Large intestine (tissue), 3 donors: ENCODE measurements at regions not wholly inside any gene's neighbourhood (a gene's known extent, or its start where the extent isn't known, plus 50 kb on each side); places are given as distances from the start of the nearest gene placed in this dataset.
"Not testable (repeated sequence)": the region's sequence is repeated elsewhere in the genome, so short reads cannot be mapped to it uniquely, and the experiment has no call there.

ENCODE experiments used
- DNase-seq, 2 donors: peaks; one replicate each; pipeline versions ENCODE4 v3.0.0 to v3.0.0-alpha.2; 2013
- H3K27ac ChIP-seq: one replicate; pipeline ENCODE4 v1.5.1; 2013; ENCODE audit warnings: low read length
- H3K27me3 ChIP-seq: 2 replicates; pipeline ENCODE4 v1.6.1; 2013; ENCODE audit warnings: low read length; ENCODE audit not compliant: control insufficient read depth, insufficient read depth
- H3K36me3 ChIP-seq: 2 replicates; pipeline ENCODE4 v1.6.1; 2013; ENCODE audit warnings: low read length; ENCODE audit not compliant: control insufficient read depth, insufficient read depth
- H3K4me1 ChIP-seq: one replicate; pipeline ENCODE4 v1.6.1; 2013; ENCODE audit warnings: low read length; ENCODE audit not compliant: control insufficient read depth, insufficient read depth
- H3K4me3 ChIP-seq: one replicate; pipeline ENCODE4 v1.5.1; 2013; ENCODE audit warnings: low read length
- H3K9me3 ChIP-seq: one replicate; pipeline ENCODE4 v1.6.1; 2013; ENCODE audit warnings: mild to moderate bottlenecking, low read depth, low read length, moderate library complexity; ENCODE audit not compliant: control insufficient read depth
- WGBS: methylation state at CpG from one replicate; pipeline ENCODE4 v1.1.5; 2013; ENCODE audit warnings: low lambda C conversion rate; ENCODE audit not compliant: insufficient coverage; 5-methylcytosine and 5-hydroxymethylcytosine counted together

DNA sequence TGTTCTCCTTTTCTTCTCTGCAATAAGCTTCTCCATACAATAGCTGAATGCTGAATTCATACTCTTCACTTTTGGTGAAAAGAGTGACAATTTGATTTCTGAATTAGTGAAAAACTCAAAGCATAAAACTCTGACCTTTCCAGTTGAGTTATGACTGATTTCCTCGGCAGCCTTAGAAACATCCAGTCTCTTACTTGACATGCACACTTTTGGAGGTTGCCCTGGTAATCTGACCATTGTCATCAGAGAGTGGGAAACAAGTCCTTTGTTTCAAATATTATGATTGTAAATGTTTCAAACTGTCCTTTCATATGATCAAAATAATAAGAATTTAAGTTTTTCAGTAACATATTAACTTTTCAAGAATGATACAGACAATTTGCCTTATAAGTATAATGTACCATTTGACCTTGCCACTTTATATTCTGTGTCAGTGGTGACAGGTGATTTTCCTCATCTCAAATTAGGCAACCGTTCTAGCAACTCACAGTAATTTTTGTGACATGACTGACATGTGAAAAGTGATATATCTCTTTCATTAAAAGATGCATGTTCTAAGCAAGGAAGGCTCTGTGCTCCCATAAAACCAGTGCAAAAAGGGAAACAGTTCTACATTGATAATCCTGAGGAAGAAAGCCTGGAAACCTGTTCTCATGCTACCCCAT is 507.6 kb upstream of the ROBO2 start:
- WGBS = 80% methylated on average over 1 of the region's 2 CpGs
- H3K4me1 ChIP-seq = no peaks in the 10 kb centered on the region
- no peaks in the 10 kb centered on the region for H3K27me3 ChIP-seq
- DNase-seq = no peak
- no peaks in the 10 kb centered on the region for H3K36me3 ChIP-seq
- H3K9me3 ChIP-seq = no peaks in the 10 kb centered on the region
- no peak overlapping the region for H3K4me3 ChIP-seq
- H3K27ac ChIP-seq = no peak overlapping the region

DNA sequence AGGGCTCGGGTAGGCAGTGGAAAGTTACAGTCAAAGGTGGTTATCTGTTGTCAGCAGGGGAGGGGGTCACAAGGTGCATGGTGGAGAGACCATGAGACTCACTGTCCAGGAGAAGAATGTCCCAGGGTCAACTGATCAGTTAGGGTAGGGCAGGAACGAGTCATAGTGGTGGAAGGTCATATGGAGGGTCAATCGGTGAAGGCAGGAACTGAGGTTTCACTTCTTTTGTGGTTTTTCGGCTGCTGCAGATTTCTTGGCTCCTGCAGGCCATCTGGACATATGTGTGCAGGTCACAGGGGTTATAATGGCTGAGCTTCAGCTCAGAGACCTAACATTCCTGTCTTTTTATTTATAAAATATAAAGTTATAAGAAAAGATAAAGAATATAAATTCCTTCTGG is 506.2 kb upstream of the ROBO2 start:
- not testable (repeated sequence) for DNase-seq, H3K4me3 ChIP-seq, H3K27ac ChIP-seq, H3K9me3 ChIP-seq, H3K27me3 ChIP-seq, H3K36me3 ChIP-seq, H3K4me1 ChIP-seq
- WGBS = 100% methylated on average over 1 of the region's 4 CpGs

DNA sequence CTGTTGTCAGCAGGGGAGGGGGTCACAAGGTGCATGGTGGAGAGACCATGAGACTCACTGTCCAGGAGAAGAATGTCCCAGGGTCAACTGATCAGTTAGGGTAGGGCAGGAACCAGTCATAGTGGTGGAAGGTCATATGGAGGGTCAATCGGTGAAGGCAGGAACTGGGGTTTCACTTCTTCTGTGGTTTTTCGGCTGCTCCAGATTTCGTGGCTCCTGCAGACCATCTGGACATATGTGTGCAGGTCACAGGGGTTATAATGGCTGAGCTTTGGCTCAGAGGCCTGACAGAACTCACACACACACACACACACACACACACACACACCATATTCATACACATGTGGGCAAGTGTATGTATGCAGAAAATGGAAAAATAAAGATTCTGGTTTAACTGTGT is 502.0 kb upstream of the ROBO2 start:
- not testable (repeated sequence) for H3K36me3 ChIP-seq, H3K4me1 ChIP-seq, H3K27me3 ChIP-seq, H3K27ac ChIP-seq, H3K4me3 ChIP-seq, DNase-seq, H3K9me3 ChIP-seq
- WGBS = no CpG with 5 or more reads among the region's 3 CpGs

DNA sequence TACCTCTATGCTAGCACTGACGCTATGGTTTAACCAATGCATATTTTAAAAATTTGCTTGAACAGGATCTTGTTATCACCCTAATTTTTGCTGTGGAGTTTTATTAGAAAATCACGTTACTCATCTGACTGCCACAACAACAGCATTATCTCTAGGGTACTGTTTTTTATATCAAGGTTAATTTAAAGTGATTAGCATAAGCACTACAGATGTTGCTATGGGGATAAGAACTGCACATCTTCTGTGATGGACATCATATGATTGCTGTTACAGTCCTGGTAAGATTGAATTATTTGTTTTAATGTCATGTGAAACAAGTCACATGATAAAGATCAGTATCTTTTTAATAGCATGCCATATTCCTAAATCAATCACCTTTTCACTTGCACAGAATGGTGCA is 492.2 kb upstream of the ROBO2 start:
- Histone ChIP-seq H3K36me3 (no peaks in the 10 kb centered on the region), H3K27me3 (no peaks in the 10 kb centered on the region), H3K9me3 (no peaks in the 10 kb centered on the region), H3K27ac (no peak overlapping the region), H3K4me3 (no peak overlapping the region), H3K4me1 (no peaks in the 10 kb centered on the region)
- DNase-seq = no peak
- whole genome bisulfite sequencing = 83% methylated on average over 2 of the region's 2 CpGs

DNA sequence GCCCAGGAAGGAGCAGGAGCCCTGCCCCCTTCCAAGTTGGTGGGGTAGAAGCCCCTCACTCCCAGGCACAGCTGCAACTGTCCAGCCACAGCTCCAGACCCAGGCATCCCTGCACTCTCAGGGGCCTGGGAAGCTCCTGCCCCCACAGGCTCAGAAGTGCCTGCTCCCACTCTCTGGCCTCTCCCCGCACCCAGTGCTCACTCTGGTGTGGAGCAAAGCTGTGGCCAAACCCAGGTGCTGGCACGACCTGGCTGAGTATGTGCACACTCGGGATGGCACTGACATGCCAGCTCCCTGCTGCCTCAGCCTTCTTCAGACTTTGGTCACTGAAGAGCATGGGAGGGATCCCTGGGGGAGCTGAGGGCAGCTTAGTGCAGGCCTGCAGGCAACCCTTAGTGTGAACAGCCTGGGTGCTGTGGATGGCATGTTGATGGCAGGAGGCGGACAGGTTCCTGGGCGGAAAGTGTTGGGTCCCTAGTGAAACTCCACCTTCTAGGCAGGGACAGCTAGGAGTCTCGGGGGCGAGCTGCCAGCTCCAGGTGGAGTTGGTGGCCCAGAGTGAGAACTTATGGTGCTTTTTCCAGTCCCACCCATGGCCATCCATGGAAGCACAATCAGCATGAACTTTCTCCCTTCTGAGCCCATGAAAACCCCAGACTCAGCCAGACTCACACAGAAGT is 489.2 kb upstream of the ROBO2 start:
- WGBS = no CpG with 5 or more reads among the region's 7 CpGs
- DNase-seq = no peak

DNA sequence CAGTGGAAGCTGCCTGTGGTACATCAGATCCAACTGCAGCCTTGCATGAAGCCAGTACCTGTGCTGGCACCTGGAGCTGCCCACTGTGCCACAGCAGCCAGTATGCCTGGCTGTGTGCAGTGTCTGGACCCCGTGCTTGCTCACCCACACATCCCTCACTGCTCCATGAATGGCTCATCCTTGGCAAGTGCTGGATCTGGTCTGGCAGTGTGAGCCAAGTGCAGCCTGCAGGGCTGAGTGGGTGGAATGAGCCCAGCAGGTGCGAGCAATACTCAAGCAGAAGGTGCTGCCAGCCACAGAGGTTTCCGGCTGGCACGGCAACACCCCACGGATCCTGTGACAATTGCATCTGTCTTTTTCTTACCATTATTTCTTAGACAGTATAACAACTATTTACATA is 488.2 kb upstream of the ROBO2 start:
- H3K27me3 ChIP-seq = no peaks in the 10 kb centered on the region
- no peaks in the 10 kb centered on the region for H3K4me1 ChIP-seq
- DNase-seq = no peak
- no CpG with 5 or more reads among the region's 5 CpGs for WGBS
- no peaks in the 10 kb centered on the region for H3K9me3 ChIP-seq
- no peaks in the 10 kb centered on the region for H3K36me3 ChIP-seq
- no peak overlapping the region for H3K4me3 ChIP-seq
- no peak overlapping the region for H3K27ac ChIP-seq

More for the DNA sequence above, 489.2 kb upstream of the ROBO2 start:
- H3K4me1 ChIP-seq = no peaks in the 10 kb centered on the region
- no peak overlapping the region for H3K27ac ChIP-seq
- H3K36me3 ChIP-seq = no peaks in the 10 kb centered on the region
- H3K4me3 ChIP-seq = no peak overlapping the region
- H3K27me3 ChIP-seq = no peaks in the 10 kb centered on the region
- no peaks in the 10 kb centered on the region for H3K9me3 ChIP-seq

DNA sequence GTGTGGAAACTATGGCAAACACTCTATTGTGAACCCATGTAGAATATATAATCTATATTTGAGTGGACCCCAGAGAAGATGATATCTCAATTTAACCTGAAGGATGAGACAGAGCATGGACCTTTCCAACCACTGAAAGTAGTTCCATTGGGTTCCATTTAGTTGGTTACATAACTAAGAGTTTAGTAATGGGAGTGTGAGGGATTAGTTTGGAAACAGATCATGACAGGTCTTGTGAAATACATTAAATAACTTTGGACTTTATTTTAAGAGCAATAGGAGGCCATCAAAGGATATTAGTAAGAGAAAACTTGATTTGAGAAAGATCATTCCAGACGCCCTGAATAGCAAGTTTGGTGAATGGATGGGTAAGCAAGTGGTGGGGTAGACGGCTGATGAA is 487.2 kb upstream of the ROBO2 start:
- Histone ChIP-seq H3K9me3 (no peaks in the 10 kb centered on the region), H3K4me1 (no peaks in the 10 kb centered on the region), H3K27ac (no peak overlapping the region), H3K36me3 (no peaks in the 10 kb centered on the region), H3K4me3 (no peak overlapping the region), H3K27me3 (no peaks in the 10 kb centered on the region)
- DNase-seq = no peak
- whole genome bisulfite sequencing = 75% methylated on average over 2 of the region's 2 CpGs

DNA sequence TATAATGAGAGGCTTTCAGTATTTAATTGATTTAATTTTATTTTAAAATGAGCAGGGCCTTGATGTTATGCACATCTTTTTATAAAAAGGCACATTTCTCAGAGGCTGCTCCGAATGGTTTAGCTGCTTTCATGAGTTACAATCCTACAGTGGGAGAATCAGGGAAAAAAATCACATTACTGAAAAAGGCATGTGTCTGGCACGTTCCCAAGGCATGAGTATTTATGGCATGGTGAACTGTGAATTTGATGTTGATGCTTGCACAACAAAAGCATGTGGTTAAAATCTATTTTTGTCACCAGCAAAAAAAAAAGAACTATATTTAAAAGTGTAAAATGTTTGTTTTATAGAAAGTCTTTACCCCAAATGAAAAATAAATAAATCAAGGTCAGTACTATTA is 485.2 kb upstream of the ROBO2 start:
- H3K4me1 ChIP-seq = no peaks in the 10 kb centered on the region

DNA sequence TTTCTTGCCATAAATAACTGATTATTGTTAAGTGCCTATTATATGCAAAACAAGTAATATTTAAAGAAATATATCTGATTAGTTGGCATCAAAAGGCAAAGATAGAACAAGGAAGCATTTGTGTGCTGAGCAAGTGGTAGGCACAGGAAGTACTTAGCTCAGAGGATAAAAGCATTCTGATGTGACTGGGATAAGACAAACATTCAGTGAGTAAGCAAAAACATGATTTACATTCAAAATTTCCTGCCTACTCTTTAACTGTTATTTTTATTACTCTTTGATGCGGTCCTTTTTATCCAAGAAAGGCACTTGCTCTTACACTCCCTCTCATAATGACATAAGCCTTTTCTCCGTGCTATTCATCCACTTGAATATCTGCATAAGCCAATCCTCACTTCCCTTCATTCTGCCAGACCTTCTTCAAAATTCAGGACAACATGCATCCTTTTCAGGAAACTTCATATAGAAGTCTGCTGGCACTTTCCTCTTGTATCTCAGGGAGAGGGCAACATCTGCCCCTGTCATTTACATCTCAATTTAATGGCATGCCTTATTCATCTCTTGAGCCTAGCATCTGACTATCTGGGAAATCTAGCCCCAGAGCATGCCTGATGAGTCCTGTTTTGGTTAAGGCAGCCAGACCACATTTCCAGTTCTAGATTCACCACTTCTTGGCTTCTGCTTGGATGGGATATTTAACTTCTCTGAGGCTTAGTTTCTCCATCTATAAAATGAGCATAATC is 478.2 kb upstream of the ROBO2 start:
- Histone ChIP-seq H3K36me3 (no peaks in the 10 kb centered on the region), H3K4me1 (no peaks in the 10 kb centered on the region), H3K9me3 (no peaks in the 10 kb centered on the region), H3K4me3 (no peak overlapping the region), H3K27ac (no peak overlapping the region), H3K27me3 (no peaks in the 10 kb centered on the region)
- DNase-seq = no peak
- WGBS = 58% methylated on average over 2 of the region's 2 CpGs

More for the DNA sequence above, 485.2 kb upstream of the ROBO2 start:
- Histone ChIP-seq H3K4me3 (no peak overlapping the region), H3K27me3 (no peaks in the 10 kb centered on the region), H3K9me3 (no peaks in the 10 kb centered on the region), H3K36me3 (no peaks in the 10 kb centered on the region), H3K27ac (no peak overlapping the region)
- DNase-seq = no peak
- WGBS = 40% methylated on average over 1 of the region's 2 CpGs

DNA sequence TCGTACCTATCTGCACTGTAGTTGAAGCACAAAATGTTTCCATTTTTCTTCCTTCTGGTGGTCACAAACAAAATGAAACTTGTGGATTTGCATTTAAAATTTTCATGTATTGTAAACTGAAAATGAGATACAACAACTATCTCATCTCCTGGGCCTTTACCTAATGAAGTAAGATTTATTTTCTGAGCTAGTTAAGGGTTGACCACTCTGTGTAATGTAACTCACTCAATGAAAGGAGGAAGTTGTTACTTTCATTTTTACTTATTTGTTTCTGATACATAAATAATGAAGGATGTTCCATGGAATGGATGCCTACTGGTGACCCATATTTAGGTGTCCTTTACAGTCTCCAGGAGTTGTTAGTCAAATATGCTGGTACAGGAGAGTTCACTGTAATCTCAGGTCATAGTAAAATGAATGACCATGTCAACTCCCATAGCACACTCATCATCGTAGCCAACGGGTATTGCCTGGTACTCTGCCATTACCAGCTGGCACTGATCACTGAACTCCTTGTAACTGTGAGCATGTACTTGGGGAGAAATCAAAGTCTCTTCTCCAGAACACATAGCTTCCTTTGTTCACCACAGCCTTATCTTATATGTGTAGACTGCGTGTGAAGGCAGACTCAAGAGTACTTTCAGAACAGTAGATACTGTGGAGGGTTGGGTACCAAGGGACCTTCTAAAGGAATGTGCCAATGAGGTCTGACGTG is 474.2 kb upstream of the ROBO2 start:
- WGBS = 70% methylated on average over 2 of the region's 5 CpGs

More for the DNA sequence above, 474.2 kb upstream of the ROBO2 start:
- Histone ChIP-seq H3K36me3 (no peaks in the 10 kb centered on the region), H3K9me3 (no peaks in the 10 kb centered on the region), H3K27me3 (no peaks in the 10 kb centered on the region), H3K4me1 (no peaks in the 10 kb centered on the region), H3K27ac (no peak overlapping the region), H3K4me3 (no peak overlapping the region)
- peak in 1 of 2 donors; percentile 5 for DNase-seq
